ENCODE measurements at regions not wholly inside any gene's neighbourhood (a gene's known extent, or its start where the extent isn't known, plus 50 kb on each side); places are given as distances from the start of the nearest gene placed in this dataset.
A peak's percentile ranks its signal among the peaks of the same experiment; 100 is the strongest.
"Not testable (repeated sequence)": the region's sequence is repeated elsewhere in the genome, so short reads cannot be mapped to it uniquely, and the experiment has no call there.

- ATAC-seq (ENCODE audit: insufficient read depth, low FRiP score); H3K36me3 ChIP-seq (ENCODE audit: control insufficient read depth in 4 of 4, insufficient read depth in 4 of 4, low read length in 4 of 4); H3K9ac ChIP-seq (ENCODE audit: insufficient read depth in 1 of 2, low read length in 2 of 2); H3K4me3 ChIP-seq; DNase-seq; H3K9me3 ChIP-seq (ENCODE audit: control insufficient read depth in 4 of 4, insufficient read depth in 3 of 4, low read length in 3 of 4); H3K27ac ChIP-seq (ENCODE audit: low read depth in 1 of 2, low read length in 1 of 2); H3K4me1 ChIP-seq (ENCODE audit: control insufficient read depth in 5 of 5, insufficient read depth in 5 of 5, low read length in 5 of 5): not testable (repeated sequence)
- WGBS, 2 donors: 34 to 42% methylated on average over 58 to 62 of the region's 62 CpGs
- peaks cover 0 to 47% (median 16%) of the 10 kb centered on the region in 3 donors for H3K27me3 ChIP-seq (ENCODE audit: control insufficient read depth in 3 of 3, insufficient read depth in 3 of 3, low read length in 2 of 3)
These were observed 201.6 kb downstream of the USP22 start for GRCh38 chr17:20840987-20841865.

GRCh38 chr17:20842012-20842411 lies 200.8 kb downstream of the USP22 start:
- DNase-seq: not testable (repeated sequence)

GRCh38 chr17:20843261-20843660 lies 199.6 kb downstream of the USP22 start:
- not testable (repeated sequence) for H3K36me3 ChIP-seq (ENCODE audit: control insufficient read depth in 4 of 4, insufficient read depth in 4 of 4, low read length in 4 of 4); H3K4me3 ChIP-seq; H3K9ac ChIP-seq (ENCODE audit: insufficient read depth in 1 of 2, low read length in 2 of 2); H3K4me1 ChIP-seq (ENCODE audit: control insufficient read depth in 5 of 5, insufficient read depth in 5 of 5, low read length in 5 of 5); DNase-seq; ATAC-seq (ENCODE audit: insufficient read depth, low FRiP score); H3K27ac ChIP-seq (ENCODE audit: low read depth in 1 of 2, low read length in 1 of 2); H3K9me3 ChIP-seq (ENCODE audit: control insufficient read depth in 4 of 4, insufficient read depth in 3 of 4, low read length in 3 of 4)
- H3K27me3 ChIP-seq (ENCODE audit: control insufficient read depth in 3 of 3, insufficient read depth in 3 of 3, low read length in 2 of 3): peaks cover 0 to 34% (median 16%) of the 10 kb centered on the region in 3 donors
- WGBS, 2 donors: 29 to 42% methylated on average over 13 to 19 of the region's 19 CpGs

More at GRCh38 chr17:20842012-20842411, 200.8 kb downstream of the USP22 start:
- H3K4me3 ChIP-seq; H3K36me3 ChIP-seq (ENCODE audit: control insufficient read depth in 4 of 4, insufficient read depth in 4 of 4, low read length in 4 of 4); ATAC-seq (ENCODE audit: insufficient read depth, low FRiP score); H3K9me3 ChIP-seq (ENCODE audit: control insufficient read depth in 4 of 4, insufficient read depth in 3 of 4, low read length in 3 of 4); H3K9ac ChIP-seq (ENCODE audit: insufficient read depth in 1 of 2, low read length in 2 of 2); H3K4me1 ChIP-seq (ENCODE audit: control insufficient read depth in 5 of 5, insufficient read depth in 5 of 5, low read length in 5 of 5); H3K27ac ChIP-seq (ENCODE audit: low read depth in 1 of 2, low read length in 1 of 2): not testable (repeated sequence)
- peaks cover 0 to 44% (median 16%) of the 10 kb centered on the region in 3 donors for H3K27me3 ChIP-seq (ENCODE audit: control insufficient read depth in 3 of 3, insufficient read depth in 3 of 3, low read length in 2 of 3)
- 85 to 95% methylated on average over 8 to 14 of the region's 14 CpGs for WGBS, 2 donors

GRCh38 chr17:20843799-20844553 lies 198.8 kb downstream of the USP22 start:
- H3K4me1 ChIP-seq (ENCODE audit: control insufficient read depth in 5 of 5, insufficient read depth in 5 of 5, low read length in 5 of 5); H3K9ac ChIP-seq (ENCODE audit: insufficient read depth in 1 of 2, low read length in 2 of 2); ATAC-seq (ENCODE audit: insufficient read depth, low FRiP score); H3K9me3 ChIP-seq (ENCODE audit: control insufficient read depth in 4 of 4, insufficient read depth in 3 of 4, low read length in 3 of 4); DNase-seq; H3K4me3 ChIP-seq; H3K36me3 ChIP-seq (ENCODE audit: control insufficient read depth in 4 of 4, insufficient read depth in 4 of 4, low read length in 4 of 4); H3K27ac ChIP-seq (ENCODE audit: low read depth in 1 of 2, low read length in 1 of 2): not testable (repeated sequence)
- 2 to 3% methylated on average over 51 to 65 of the region's 74 CpGs for whole genome bisulfite sequencing, 2 donors
- H3K27me3 ChIP-seq (ENCODE audit: control insufficient read depth in 3 of 3, insufficient read depth in 3 of 3, low read length in 2 of 3): peaks cover 0 to 32% (median 16%) of the 10 kb centered on the region in 3 donors

- 68 to 72% methylated on average over 3 of the region's 3 CpGs for WGBS, 2 donors
- peaks cover 0 to 53% (median 33%) of the 10 kb centered on the region in 3 donors for H3K27me3 ChIP-seq (ENCODE audit: control insufficient read depth in 3 of 3, insufficient read depth in 3 of 3, low read length in 2 of 3)
- not testable (repeated sequence) for H3K4me3 ChIP-seq; DNase-seq; H3K27ac ChIP-seq (ENCODE audit: low read depth in 1 of 2, low read length in 1 of 2); H3K36me3 ChIP-seq (ENCODE audit: control insufficient read depth in 4 of 4, insufficient read depth in 4 of 4, low read length in 4 of 4); ATAC-seq (ENCODE audit: insufficient read depth, low FRiP score); H3K9me3 ChIP-seq (ENCODE audit: control insufficient read depth in 4 of 4, insufficient read depth in 3 of 4, low read length in 3 of 4); H3K9ac ChIP-seq (ENCODE audit: insufficient read depth in 1 of 2, low read length in 2 of 2)
- peaks cover 0 to 13% (median 0%) of the 10 kb centered on the region in 5 donors for H3K4me1 ChIP-seq (ENCODE audit: control insufficient read depth in 5 of 5, insufficient read depth in 5 of 5, low read length in 5 of 5)
These were observed 193.9 kb downstream of the USP22 start for GRCh38 chr17:20848869-20849443.

- 6 to 9% methylated on average over 21 of the region's 21 CpGs for WGBS, 2 donors
- H3K4me3 ChIP-seq; H3K9ac ChIP-seq (ENCODE audit: insufficient read depth in 1 of 2, low read length in 2 of 2); H3K36me3 ChIP-seq (ENCODE audit: control insufficient read depth in 4 of 4, insufficient read depth in 4 of 4, low read length in 4 of 4); H3K9me3 ChIP-seq (ENCODE audit: control insufficient read depth in 4 of 4, insufficient read depth in 3 of 4, low read length in 3 of 4); H3K27ac ChIP-seq (ENCODE audit: low read depth in 1 of 2, low read length in 1 of 2); ATAC-seq (ENCODE audit: insufficient read depth, low FRiP score): not testable (repeated sequence)
- DNase-seq: peak; percentile 37 to 59 (median 52)
- H3K4me1 ChIP-seq (ENCODE audit: control insufficient read depth in 5 of 5, insufficient read depth in 5 of 5, low read length in 5 of 5): peaks cover 0 to 13% (median 0%) of the 10 kb centered on the region in 5 donors
- peaks cover 0 to 50% (median 32%) of the 10 kb centered on the region in 3 donors for H3K27me3 ChIP-seq (ENCODE audit: control insufficient read depth in 3 of 3, insufficient read depth in 3 of 3, low read length in 2 of 3)
These were observed 191.1 kb downstream of the USP22 start for GRCh38 chr17:20851591-20852238.

Data from lung (tissue), 9 donors.